ENCODE measurements at regions not wholly inside any gene's neighbourhood (a gene's known extent, or its start where the extent isn't known, plus 50 kb on each side); places are given as distances from the start of the nearest gene placed in this dataset.

- TF ChIP-seq CTCF (conservative IDR thresholded peaks at IDR 0.05; ENCODE audit: low read length) (no peak), EZH2phosphoT487 (IDR thresholded peaks at IDR 0.05; ENCODE audit: borderline replicate concordance) (no peak)
Measured at GRCh38 chr1:19023787-19024186, 67.3 kb upstream of the IFFO2 start.

All from Loucy (cell line).